ENCODE measurements at regions not wholly inside any gene's neighbourhood (a gene's known extent, or its start where the extent isn't known, plus 50 kb on each side); places are given as distances from the start of the nearest gene placed in this dataset.

GRCh38 chr3:161156936-161157335, 51.8 kb upstream of the B3GALNT1 start:
- ChIA-PET CTCF (no interaction called here), POLR2A (no interaction called here)
- DNase-seq (ENCODE audit: extremely low spot score), result no peak

GRCh38 chr3:161161603-161162002, 56.5 kb upstream of the B3GALNT1 start:
- TF ChIP-seq CTCF (IDR thresholded peaks at IDR 0.05; ENCODE audit: control extremely low read depth, extremely low read depth, low read depth, missing control alignments), result no peak
- ChIA-PET POLR2A (no interaction called here), CTCF (interaction anchor here (1.3 kb wide), 1 partner anchor 11 kb away, joined by 6 read pairs; no protein-coding TSS in a partner anchor)
- no peak for DNase-seq (ENCODE audit: extremely low spot score)

More at GRCh38 chr3:161156936-161157335, 51.8 kb upstream of the B3GALNT1 start:
- no peak for TF ChIP-seq CTCF (IDR thresholded peaks at IDR 0.05; ENCODE audit: control extremely low read depth, extremely low read depth, low read depth, missing control alignments)

- no peak for DNase-seq (ENCODE audit: extremely low spot score)
Observed at GRCh38 chr3:161163297-161163696, 57.8 kb upstream of the NMD3 start.

GRCh38 chr3:161166051-161166450, 55.1 kb upstream of the NMD3 start:
- ChIA-PET POLR2A (no interaction called here), CTCF (interaction anchor here (1.5 to 3.5 kb wide), 3 partner anchors 12 to 109 kb away, joined by 3 to 10 read pairs (median 5); no protein-coding TSS in a partner anchor)
- DNase-seq (ENCODE audit: extremely low spot score), result no peak
- no peak for TF ChIP-seq CTCF (IDR thresholded peaks at IDR 0.05; ENCODE audit: control extremely low read depth, extremely low read depth, low read depth, missing control alignments)

More at GRCh38 chr3:161163297-161163696, 57.8 kb upstream of the NMD3 start:
- ChIA-PET POLR2A (no interaction called here), CTCF (interaction anchor here (1.3 kb wide), 1 partner anchor 14 kb away, joined by 3 read pairs; no protein-coding TSS in a partner anchor)
- no peak for TF ChIP-seq CTCF (IDR thresholded peaks at IDR 0.05; ENCODE audit: control extremely low read depth, extremely low read depth, low read depth, missing control alignments)

GRCh38 chr3:161171113-161171512, 50.0 kb upstream of the NMD3 start:
- ChIA-PET CTCF (no interaction called here), POLR2A (no interaction called here)
- no peak for TF ChIP-seq CTCF (IDR thresholded peaks at IDR 0.05; ENCODE audit: control extremely low read depth, extremely low read depth, low read depth, missing control alignments)
- DNase-seq (ENCODE audit: extremely low spot score), result no peak
